ENCODE measurements at regions not wholly inside any gene's neighbourhood (a gene's known extent, or its start where the extent isn't known, plus 50 kb on each side); places are given as distances from the start of the nearest gene placed in this dataset.
A peak's percentile ranks its signal among the peaks of the same experiment; 100 is the strongest.

- CTCF ChIA-PET = interaction anchor here (0.5 to 0.7 kb wide), 3 partner anchors 51 to 1491 kb away, joined by 3 to 4 read pairs (median 3); no protein-coding TSS in a partner anchor
- H3K4me1 Mint-ChIP-seq (ENCODE audit: insufficient read depth, unreplicated experiment) = peaks cover 6% of the 10 kb centered on the region
- DNase-seq (ENCODE audit: unreplicated experiment) = peak; percentile 6
- peaks cover under 1% of the 10 kb centered on the region for H3K9me3 Mint-ChIP-seq (ENCODE audit: unreplicated experiment)
- no peaks in the 10 kb centered on the region for H3K36me3 Mint-ChIP-seq (ENCODE audit: insufficient read depth, unreplicated experiment)
- H3K27ac Mint-ChIP-seq (ENCODE audit: low read depth, unreplicated experiment) = no peak overlapping the region
- no TSS peak for BruUV-seq (replicated peaks)
- H3K4me3 Mint-ChIP-seq (ENCODE audit: unreplicated experiment) = peak overlapping the region; percentile 28
- intact Hi-C loops (cut with micrococcal nuclease) = no loop called here
- POLR2A ChIA-PET = interaction anchor here (0.6 to 0.9 kb wide), 4 partner anchors 264 to 1521 kb away, joined by 3 to 6 read pairs (median 4); no protein-coding TSS in a partner anchor
- no peak for TF ChIP-seq CTCF (IDR thresholded peaks at IDR 0.05; ENCODE audit: unreplicated experiment)
- H3K27me3 Mint-ChIP-seq (ENCODE audit: insufficient read depth, unreplicated experiment) = no peaks in the 10 kb centered on the region
Measured at GRCh38 chr6:164911873-164912580, 397.4 kb downstream of the C6orf118 start.

- ChIA-PET POLR2A (interaction anchor here (0.6 kb wide), 1 partner anchor 473 kb away, joined by 3 read pairs; no protein-coding TSS in a partner anchor), CTCF (interaction anchor here (0.6 to 0.9 kb wide), 7 partner anchors 16 to 1661 kb away, joined by 3 to 6 read pairs (median 4); no protein-coding TSS in a partner anchor)
- Mint-ChIP-seq H3K27me3 (ENCODE audit: insufficient read depth, unreplicated experiment) (no peaks in the 10 kb centered on the region), H3K4me1 (ENCODE audit: insufficient read depth, unreplicated experiment) (peaks cover 6% of the 10 kb centered on the region), H3K27ac (ENCODE audit: low read depth, unreplicated experiment) (no peak overlapping the region), H3K9me3 (ENCODE audit: unreplicated experiment) (no peaks in the 10 kb centered on the region), H3K4me3 (ENCODE audit: unreplicated experiment) (peak overlapping the region; percentile 28), H3K36me3 (ENCODE audit: insufficient read depth, unreplicated experiment) (no peaks in the 10 kb centered on the region)
- BruUV-seq (replicated peaks) = no TSS peak
- intact Hi-C loops (cut with micrococcal nuclease) = no loop called here
- TF ChIP-seq CTCF (IDR thresholded peaks at IDR 0.05; ENCODE audit: unreplicated experiment) = no peak
- no peak for DNase-seq (ENCODE audit: unreplicated experiment)
Measured at GRCh38 chr6:164911151-164911550, 398.3 kb downstream of the C6orf118 start.

- Mint-ChIP-seq H3K27ac (ENCODE audit: low read depth, unreplicated experiment) (no peak overlapping the region), H3K4me3 (ENCODE audit: unreplicated experiment) (no peak overlapping the region), H3K4me1 (ENCODE audit: insufficient read depth, unreplicated experiment) (peaks cover 6% of the 10 kb centered on the region), H3K36me3 (ENCODE audit: insufficient read depth, unreplicated experiment) (no peaks in the 10 kb centered on the region), H3K9me3 (ENCODE audit: unreplicated experiment) (no peaks in the 10 kb centered on the region), H3K27me3 (ENCODE audit: insufficient read depth, unreplicated experiment) (no peaks in the 10 kb centered on the region)
- ChIA-PET POLR2A (no interaction called here), CTCF (interaction anchor here (0.5 kb wide), 1 partner anchor 9 kb away, joined by 3 read pairs; no protein-coding TSS in a partner anchor)
- intact Hi-C loops (cut with micrococcal nuclease) = no loop called here
- no TSS peak for BruUV-seq (replicated peaks)
- no peak for TF ChIP-seq CTCF (IDR thresholded peaks at IDR 0.05; ENCODE audit: unreplicated experiment)
- no peak for DNase-seq (ENCODE audit: unreplicated experiment)
Measured at GRCh38 chr6:164906766-164907165, 402.6 kb downstream of the C6orf118 start.

- no peak for DNase-seq (ENCODE audit: unreplicated experiment)
- no TSS peak for BruUV-seq (replicated peaks)
- Mint-ChIP-seq H3K4me3 (ENCODE audit: unreplicated experiment) (no peak overlapping the region), H3K4me1 (ENCODE audit: insufficient read depth, unreplicated experiment) (no peaks in the 10 kb centered on the region), H3K36me3 (ENCODE audit: insufficient read depth, unreplicated experiment) (no peaks in the 10 kb centered on the region), H3K27me3 (ENCODE audit: insufficient read depth, unreplicated experiment) (no peaks in the 10 kb centered on the region), H3K9me3 (ENCODE audit: unreplicated experiment) (no peaks in the 10 kb centered on the region), H3K27ac (ENCODE audit: low read depth, unreplicated experiment) (no peak overlapping the region)
- no peak for TF ChIP-seq CTCF (IDR thresholded peaks at IDR 0.05; ENCODE audit: unreplicated experiment)
- ChIA-PET CTCF (no interaction called here), POLR2A (no interaction called here)
- intact Hi-C loops (cut with micrococcal nuclease) = no loop called here
Measured at GRCh38 chr6:164905311-164905710, 404.1 kb downstream of the C6orf118 start.
